ENCODE measurements at regions not wholly inside any gene's neighbourhood (a gene's known extent, or its start where the extent isn't known, plus 50 kb on each side); places are given as distances from the start of the nearest gene placed in this dataset.

DNA sequence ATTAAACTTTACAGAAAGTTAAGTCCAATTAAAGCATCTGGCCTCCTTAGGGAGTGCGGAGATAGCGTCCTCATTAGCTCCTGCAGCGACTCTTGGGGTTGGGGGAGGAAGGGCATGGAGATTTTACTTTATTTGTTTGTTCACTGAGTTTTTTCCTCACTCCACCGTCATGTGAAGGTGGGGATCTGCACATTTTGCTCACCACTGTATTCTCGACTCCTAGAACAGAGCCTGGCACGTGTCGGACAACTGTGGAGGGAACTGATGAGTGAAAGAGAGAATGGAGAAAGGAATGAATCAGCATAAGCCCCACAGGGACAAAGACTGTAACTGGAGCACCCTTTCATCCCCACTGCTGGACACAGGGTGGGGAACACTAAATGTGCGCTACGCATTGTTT is 205.1 kb upstream of the TSHZ3 start:
- Histone ChIP-seq H3K27ac (ENCODE audit: low read depth in 2 of 2, low read length in 1 of 2) (no peak overlapping the region), H3K9me3 (ENCODE audit: control insufficient read depth in 2 of 2, insufficient read depth in 1 of 2, low read depth in 1 of 2, low read length in 1 of 2) (peaks cover 2 to 5% of the 10 kb centered on the region in 2 donors), H3K4me3 (ENCODE audit: low read depth in 1 of 2, low read length in 2 of 2) (no peak overlapping the region), H3K36me3 (ENCODE audit: control insufficient read depth in 2 of 2, insufficient read depth in 2 of 2, low read length in 1 of 2) (no peaks in the 10 kb centered on the region), H3K4me1 (ENCODE audit: control insufficient read depth in 2 of 2, insufficient read depth in 2 of 2, low read length in 1 of 2) (no peaks in the 10 kb centered on the region), H3K27me3 (ENCODE audit: control insufficient read depth in 1 of 2, insufficient read depth in 2 of 2, low read length in 2 of 2) (no peaks in the 10 kb centered on the region)
- 66 to 79% methylated on average over 9 of the region's 9 CpGs for WGBS, 2 donors

DNA sequence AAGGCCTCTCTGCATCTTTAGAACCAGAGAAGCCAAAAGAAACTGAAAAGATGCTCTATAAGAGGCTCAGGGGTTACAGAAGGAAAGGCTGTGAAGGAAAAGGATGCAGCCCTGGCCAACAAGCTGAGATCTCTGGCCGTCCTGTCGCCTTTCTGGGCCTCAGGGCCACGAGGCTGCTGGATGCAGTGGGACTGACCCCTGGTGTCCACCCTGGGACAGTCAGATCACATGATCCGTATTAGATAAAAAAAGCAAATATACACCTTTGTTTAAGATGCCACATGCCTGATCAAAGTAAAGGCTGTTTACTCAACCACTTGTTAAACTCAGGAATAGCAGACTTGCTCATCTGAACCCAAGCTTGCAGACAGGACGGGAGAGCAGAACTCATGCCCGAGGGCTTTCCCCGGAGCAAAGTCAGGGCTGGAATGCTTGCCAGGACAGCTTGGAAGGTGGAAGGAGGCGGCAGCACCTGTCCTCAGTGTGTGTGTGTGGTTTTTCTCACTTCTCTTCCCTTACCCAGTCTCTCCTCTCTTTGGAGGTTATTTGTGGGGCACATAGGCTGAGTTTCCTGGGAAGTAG is 206.5 kb upstream of the TSHZ3 start:
- no peaks in the 10 kb centered on the region for H3K27me3 ChIP-seq (ENCODE audit: control insufficient read depth in 1 of 2, insufficient read depth in 2 of 2, low read length in 2 of 2)
- WGBS, 2 donors: 50 to 57% methylated on average over 8 of the region's 8 CpGs
- H3K9me3 ChIP-seq (ENCODE audit: control insufficient read depth in 2 of 2, insufficient read depth in 1 of 2, low read depth in 1 of 2, low read length in 1 of 2): peaks cover 5% of the 10 kb centered on the region in 2 donors
- H3K36me3 ChIP-seq (ENCODE audit: control insufficient read depth in 2 of 2, insufficient read depth in 2 of 2, low read length in 1 of 2): no peaks in the 10 kb centered on the region
- no peak overlapping the region for H3K27ac ChIP-seq (ENCODE audit: low read depth in 2 of 2, low read length in 1 of 2)
- H3K4me3 ChIP-seq (ENCODE audit: low read depth in 1 of 2, low read length in 2 of 2): no peak overlapping the region
- no peaks in the 10 kb centered on the region for H3K4me1 ChIP-seq (ENCODE audit: control insufficient read depth in 2 of 2, insufficient read depth in 2 of 2, low read length in 1 of 2)

GRCh38 chr19:31559494-31559893 is 210.3 kb upstream of the TSHZ3 start:
- no peaks in the 10 kb centered on the region for H3K36me3 ChIP-seq (ENCODE audit: control insufficient read depth in 2 of 2, insufficient read depth in 2 of 2, low read length in 1 of 2)
- WGBS, 2 donors: 89 to 95% methylated on average over 3 of the region's 3 CpGs
- no peaks in the 10 kb centered on the region for H3K27me3 ChIP-seq (ENCODE audit: control insufficient read depth in 1 of 2, insufficient read depth in 2 of 2, low read length in 2 of 2)
- H3K4me1 ChIP-seq (ENCODE audit: control insufficient read depth in 2 of 2, insufficient read depth in 2 of 2, low read length in 1 of 2): no peaks in the 10 kb centered on the region
- no peak overlapping the region for H3K4me3 ChIP-seq (ENCODE audit: low read depth in 1 of 2, low read length in 2 of 2)
- H3K9me3 ChIP-seq (ENCODE audit: control insufficient read depth in 2 of 2, insufficient read depth in 1 of 2, low read depth in 1 of 2, low read length in 1 of 2): peaks cover 5 to 8% of the 10 kb centered on the region in 2 donors
- H3K27ac ChIP-seq (ENCODE audit: low read depth in 2 of 2, low read length in 1 of 2): no peak overlapping the region

DNA sequence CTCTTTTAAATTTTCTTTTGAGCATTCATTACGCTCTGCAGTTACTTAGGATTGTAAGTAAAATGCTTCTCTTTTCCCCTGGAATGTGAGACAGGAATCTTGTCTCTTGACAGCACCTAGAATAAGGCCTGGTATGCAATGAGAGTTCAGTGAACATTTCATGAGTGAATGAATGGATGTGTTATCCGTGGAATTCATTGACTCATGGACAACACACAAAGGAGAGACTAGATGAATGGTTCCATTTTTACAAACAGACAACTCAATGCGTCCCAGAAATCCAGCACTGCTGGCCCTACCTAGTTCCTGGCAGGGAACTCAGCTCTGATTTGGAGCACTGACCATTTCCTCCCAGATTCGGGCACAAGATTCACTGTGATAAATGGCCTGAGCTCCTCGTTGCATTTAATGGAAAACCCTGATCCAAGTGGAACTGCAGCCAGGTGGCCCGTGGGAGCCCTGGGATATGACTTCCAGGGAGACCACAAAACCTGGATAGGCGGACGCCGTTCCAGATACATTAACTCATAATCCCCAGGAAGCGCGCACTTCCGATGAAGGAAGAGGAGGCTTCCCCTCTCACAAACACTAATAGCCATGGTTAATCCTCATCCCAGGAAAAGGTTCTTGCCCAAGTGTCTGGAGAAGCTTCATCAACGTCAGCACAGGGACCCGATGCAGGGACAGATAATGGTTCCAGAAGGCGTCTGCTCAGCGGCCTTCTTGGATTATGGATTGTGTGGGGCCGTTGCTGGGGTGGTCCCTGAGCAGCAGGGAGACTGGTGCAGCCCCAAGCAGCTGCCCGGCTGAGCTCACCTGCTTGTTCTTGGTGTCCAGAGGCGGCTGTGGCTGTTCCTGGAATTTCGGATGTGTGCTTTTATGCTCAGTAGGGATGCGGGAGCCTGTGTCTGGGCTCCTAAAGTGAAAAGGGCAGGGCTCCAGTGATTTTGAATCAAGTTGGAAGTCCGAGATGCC is 211.1 kb upstream of the TSHZ3 start:
- WGBS, 2 donors: 70 to 71% methylated on average over 22 of the region's 22 CpGs
- no peak overlapping the region for H3K27ac ChIP-seq (ENCODE audit: low read depth in 2 of 2, low read length in 1 of 2)

DNA sequence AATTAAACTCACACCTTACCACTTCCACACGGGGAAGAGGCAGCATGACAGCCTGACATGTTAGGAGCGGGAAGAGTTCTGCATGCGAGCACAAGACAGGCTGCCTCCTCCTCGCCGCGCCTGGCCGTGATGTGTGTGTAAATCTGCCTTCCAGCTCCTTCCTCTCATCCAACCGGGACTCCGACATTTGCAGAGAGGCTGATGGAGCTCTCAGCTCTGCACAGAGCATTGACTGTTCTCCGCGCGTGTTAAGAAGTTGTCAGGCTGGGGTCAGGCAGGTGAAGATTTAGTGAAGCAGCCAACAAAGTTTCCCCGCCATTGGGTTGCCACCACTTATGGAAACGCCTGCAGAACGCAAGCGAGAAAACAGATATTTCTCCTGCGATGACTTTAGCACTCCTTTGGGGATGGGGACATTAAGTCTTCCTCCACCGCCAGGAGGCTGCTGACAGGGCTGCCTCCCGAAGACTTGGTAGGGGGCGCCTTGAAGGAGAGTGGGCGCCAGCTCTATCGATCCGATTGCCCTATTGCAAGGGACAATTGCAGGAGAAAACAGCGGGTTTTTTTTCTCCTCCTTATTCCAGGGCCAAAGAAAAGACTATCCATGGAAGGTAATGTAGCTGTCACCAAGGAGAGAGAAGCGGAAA is 213.9 kb upstream of the TSHZ3 start:
- 90 to 93% methylated on average over 25 of the region's 25 CpGs for whole genome bisulfite sequencing, 2 donors
- peaks cover 11 to 18% of the 10 kb centered on the region in 2 donors for H3K9me3 ChIP-seq (ENCODE audit: control insufficient read depth in 2 of 2, insufficient read depth in 1 of 2, low read depth in 1 of 2, low read length in 1 of 2)
- no peak overlapping the region for H3K4me3 ChIP-seq (ENCODE audit: low read depth in 1 of 2, low read length in 2 of 2)

More for the DNA sequence above, 211.1 kb upstream of the TSHZ3 start:
- H3K4me1 ChIP-seq (ENCODE audit: control insufficient read depth in 2 of 2, insufficient read depth in 2 of 2, low read length in 1 of 2): no peaks in the 10 kb centered on the region
- H3K27me3 ChIP-seq (ENCODE audit: control insufficient read depth in 1 of 2, insufficient read depth in 2 of 2, low read length in 2 of 2): no peaks in the 10 kb centered on the region
- no peaks in the 10 kb centered on the region for H3K36me3 ChIP-seq (ENCODE audit: control insufficient read depth in 2 of 2, insufficient read depth in 2 of 2, low read length in 1 of 2)
- H3K4me3 ChIP-seq (ENCODE audit: low read depth in 1 of 2, low read length in 2 of 2): no peak overlapping the region
- peaks cover 4 to 14% of the 10 kb centered on the region in 2 donors for H3K9me3 ChIP-seq (ENCODE audit: control insufficient read depth in 2 of 2, insufficient read depth in 1 of 2, low read depth in 1 of 2, low read length in 1 of 2)

GRCh38 chr19:31567776-31568175 is 218.5 kb upstream of the TSHZ3 start:
- Histone ChIP-seq H3K27ac (ENCODE audit: low read depth in 2 of 2, low read length in 1 of 2) (no peak overlapping the region), H3K36me3 (ENCODE audit: control insufficient read depth in 2 of 2, insufficient read depth in 2 of 2, low read length in 1 of 2) (no peaks in the 10 kb centered on the region), H3K4me1 (ENCODE audit: control insufficient read depth in 2 of 2, insufficient read depth in 2 of 2, low read length in 1 of 2) (no peaks in the 10 kb centered on the region), H3K27me3 (ENCODE audit: control insufficient read depth in 1 of 2, insufficient read depth in 2 of 2, low read length in 2 of 2) (no peaks in the 10 kb centered on the region), H3K9me3 (ENCODE audit: control insufficient read depth in 2 of 2, insufficient read depth in 1 of 2, low read depth in 1 of 2, low read length in 1 of 2) (peaks cover 11 to 18% of the 10 kb centered on the region in 2 donors), H3K4me3 (ENCODE audit: low read depth in 1 of 2, low read length in 2 of 2) (no peak overlapping the region)
- 89 to 90% methylated on average over 11 of the region's 11 CpGs for WGBS, 2 donors

More for the DNA sequence above, 213.9 kb upstream of the TSHZ3 start:
- Histone ChIP-seq H3K36me3 (ENCODE audit: control insufficient read depth in 2 of 2, insufficient read depth in 2 of 2, low read length in 1 of 2) (no peaks in the 10 kb centered on the region), H3K27ac (ENCODE audit: low read depth in 2 of 2, low read length in 1 of 2) (no peak overlapping the region), H3K27me3 (ENCODE audit: control insufficient read depth in 1 of 2, insufficient read depth in 2 of 2, low read length in 2 of 2) (no peaks in the 10 kb centered on the region), H3K4me1 (ENCODE audit: control insufficient read depth in 2 of 2, insufficient read depth in 2 of 2, low read length in 1 of 2) (no peaks in the 10 kb centered on the region)

DNA sequence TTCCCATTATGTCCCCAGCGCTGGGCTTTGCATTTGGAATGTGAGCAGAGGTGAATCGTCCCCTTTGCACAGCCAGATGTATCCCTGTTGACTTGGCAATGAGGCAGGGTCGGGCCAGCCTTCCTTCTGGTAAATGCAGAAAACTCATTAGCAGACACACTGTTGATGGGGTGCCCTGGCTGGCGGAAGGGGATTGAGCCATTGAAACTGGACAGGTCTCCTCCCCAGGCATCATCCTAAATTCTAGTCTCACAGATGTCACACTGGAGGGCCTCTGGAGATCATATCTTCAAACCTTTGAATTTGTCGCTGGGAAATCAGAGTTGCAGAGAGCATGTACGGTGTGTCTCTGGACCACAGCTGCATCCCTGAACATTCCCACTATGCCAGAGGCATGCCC is 219.5 kb upstream of the TSHZ3 start:
- H3K9me3 ChIP-seq (ENCODE audit: control insufficient read depth in 2 of 2, insufficient read depth in 1 of 2, low read depth in 1 of 2, low read length in 1 of 2): peaks cover 13 to 16% of the 10 kb centered on the region in 2 donors
- no peaks in the 10 kb centered on the region for H3K27me3 ChIP-seq (ENCODE audit: control insufficient read depth in 1 of 2, insufficient read depth in 2 of 2, low read length in 2 of 2)
- no peak overlapping the region for H3K27ac ChIP-seq (ENCODE audit: low read depth in 2 of 2, low read length in 1 of 2)
- H3K36me3 ChIP-seq (ENCODE audit: control insufficient read depth in 2 of 2, insufficient read depth in 2 of 2, low read length in 1 of 2): no peaks in the 10 kb centered on the region
- H3K4me1 ChIP-seq (ENCODE audit: control insufficient read depth in 2 of 2, insufficient read depth in 2 of 2, low read length in 1 of 2): no peaks in the 10 kb centered on the region
- no peak overlapping the region for H3K4me3 ChIP-seq (ENCODE audit: low read depth in 1 of 2, low read length in 2 of 2)
- 86 to 90% methylated on average over 6 of the region's 6 CpGs for WGBS, 2 donors

- Histone ChIP-seq H3K27me3 (ENCODE audit: control insufficient read depth in 1 of 2, insufficient read depth in 2 of 2, low read length in 2 of 2) (no peaks in the 10 kb centered on the region), H3K27ac (ENCODE audit: low read depth in 2 of 2, low read length in 1 of 2) (no peak overlapping the region), H3K4me1 (ENCODE audit: control insufficient read depth in 2 of 2, insufficient read depth in 2 of 2, low read length in 1 of 2) (no peaks in the 10 kb centered on the region), H3K9me3 (ENCODE audit: control insufficient read depth in 2 of 2, insufficient read depth in 1 of 2, low read depth in 1 of 2, low read length in 1 of 2) (peaks cover 5 to 9% of the 10 kb centered on the region in 2 donors), H3K36me3 (ENCODE audit: control insufficient read depth in 2 of 2, insufficient read depth in 2 of 2, low read length in 1 of 2) (no peaks in the 10 kb centered on the region), H3K4me3 (ENCODE audit: low read depth in 1 of 2, low read length in 2 of 2) (no peak overlapping the region)
- WGBS, 2 donors: 71 to 79% methylated on average over 4 of the region's 4 CpGs
These were observed 221.5 kb upstream of the TSHZ3 start for GRCh38 chr19:31570718-31571117.

- no peak overlapping the region for H3K4me3 ChIP-seq (ENCODE audit: low read depth in 1 of 2, low read length in 2 of 2)
- WGBS, 2 donors: 73 to 74% methylated on average over 11 of the region's 11 CpGs
- H3K9me3 ChIP-seq (ENCODE audit: control insufficient read depth in 2 of 2, insufficient read depth in 1 of 2, low read depth in 1 of 2, low read length in 1 of 2): peaks cover 2 to 3% of the 10 kb centered on the region in 2 donors
- H3K27me3 ChIP-seq (ENCODE audit: control insufficient read depth in 1 of 2, insufficient read depth in 2 of 2, low read length in 2 of 2): no peaks in the 10 kb centered on the region
- no peak overlapping the region for H3K27ac ChIP-seq (ENCODE audit: low read depth in 2 of 2, low read length in 1 of 2)
- H3K36me3 ChIP-seq (ENCODE audit: control insufficient read depth in 2 of 2, insufficient read depth in 2 of 2, low read length in 1 of 2): no peaks in the 10 kb centered on the region
- no peaks in the 10 kb centered on the region for H3K4me1 ChIP-seq (ENCODE audit: control insufficient read depth in 2 of 2, insufficient read depth in 2 of 2, low read length in 1 of 2)
These were observed 223.1 kb upstream of the TSHZ3 start for GRCh38 chr19:31572102-31572975.
